Loucy (cell line): ENCODE measurements at regions not wholly inside any gene's neighbourhood (a gene's known extent, or its start where the extent isn't known, plus 50 kb on each side); places are given as distances from the start of the nearest gene placed in this dataset.
A peak's percentile ranks its signal among the peaks of the same experiment; 100 is the strongest.

ENCODE experiments used
- EZH2phosphoT487 ChIP-seq: fragments of 200-600 bp; IDR thresholded peaks from 2 replicates; pipeline ENCODE4 v1.6.1; 2018; ENCODE audit warnings: antibody characterized with exemption, mild to moderate bottlenecking, moderate library complexity, borderline replicate concordance
- TF ChIP-seq, protein P1 (sequence below): fragments of 200-600 bp; sonication (generic); conservative IDR thresholded peaks from 2 replicates; pipeline ENCODE4 v1.5.1; 2014; ENCODE audit warnings: mild to moderate bottlenecking, antibody characterized with exemption, low read length

DNA sequence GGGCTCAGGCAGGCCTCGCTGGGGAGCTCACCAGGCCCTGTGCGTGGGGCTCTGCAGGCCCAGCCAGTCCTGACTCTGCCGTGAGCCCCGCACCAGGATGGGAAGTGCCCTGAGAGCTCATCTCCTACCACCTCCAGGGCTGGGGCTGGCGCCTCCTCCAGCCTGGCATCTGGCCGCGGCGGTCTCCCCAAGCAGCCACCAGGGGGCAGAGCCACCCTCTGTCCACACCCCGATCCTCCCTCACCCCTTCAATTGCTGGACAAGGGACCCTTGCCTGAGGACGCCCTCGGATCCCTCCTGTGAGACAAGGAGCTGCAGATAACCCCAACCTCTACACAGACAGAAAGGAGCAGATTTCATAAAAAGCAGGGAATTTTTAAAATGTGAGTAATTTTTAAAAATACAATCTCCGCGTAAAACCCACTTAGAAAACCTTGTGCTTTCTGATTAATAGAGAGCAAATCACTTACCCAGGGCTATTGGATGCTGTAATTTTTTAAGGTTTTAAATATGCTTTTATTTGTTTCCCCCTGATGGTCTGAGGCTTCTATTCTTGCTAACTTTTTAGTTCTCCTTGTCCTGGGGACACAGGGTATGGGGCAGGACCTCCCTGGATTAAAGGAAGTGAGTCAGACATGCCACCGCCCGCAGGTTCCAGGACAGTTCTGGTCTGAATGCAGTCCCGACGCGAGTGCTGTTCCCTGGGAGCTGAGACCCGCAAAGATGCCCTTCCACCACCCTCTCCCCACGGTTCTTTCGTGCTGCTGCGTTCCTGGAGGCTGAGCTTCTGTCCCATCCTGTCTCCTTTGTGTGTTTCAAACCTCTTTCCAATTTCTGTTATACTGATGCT is 52.3 kb upstream of the CHRNA7 start:
- TF ChIP-seq, protein P1, sequence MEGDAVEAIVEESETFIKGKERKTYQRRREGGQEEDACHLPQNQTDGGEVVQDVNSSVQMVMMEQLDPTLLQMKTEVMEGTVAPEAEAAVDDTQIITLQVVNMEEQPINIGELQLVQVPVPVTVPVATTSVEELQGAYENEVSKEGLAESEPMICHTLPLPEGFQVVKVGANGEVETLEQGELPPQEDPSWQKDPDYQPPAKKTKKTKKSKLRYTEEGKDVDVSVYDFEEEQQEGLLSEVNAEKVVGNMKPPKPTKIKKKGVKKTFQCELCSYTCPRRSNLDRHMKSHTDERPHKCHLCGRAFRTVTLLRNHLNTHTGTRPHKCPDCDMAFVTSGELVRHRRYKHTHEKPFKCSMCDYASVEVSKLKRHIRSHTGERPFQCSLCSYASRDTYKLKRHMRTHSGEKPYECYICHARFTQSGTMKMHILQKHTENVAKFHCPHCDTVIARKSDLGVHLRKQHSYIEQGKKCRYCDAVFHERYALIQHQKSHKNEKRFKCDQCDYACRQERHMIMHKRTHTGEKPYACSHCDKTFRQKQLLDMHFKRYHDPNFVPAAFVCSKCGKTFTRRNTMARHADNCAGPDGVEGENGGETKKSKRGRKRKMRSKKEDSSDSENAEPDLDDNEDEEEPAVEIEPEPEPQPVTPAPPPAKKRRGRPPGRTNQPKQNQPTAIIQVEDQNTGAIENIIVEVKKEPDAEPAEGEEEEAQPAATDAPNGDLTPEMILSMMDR, result peak; percentile 82
- no peak for TF ChIP-seq EZH2phosphoT487
